CD14-positive monocyte (primary cell): ENCODE measurements at regions not wholly inside any gene's neighbourhood (a gene's known extent, or its start where the extent isn't known, plus 50 kb on each side); places are given as distances from the start of the nearest gene placed in this dataset.

ENCODE experiments used
- DNase-seq, 3 donors: peaks; one replicate each; pipeline ENCODE4 v3.0.0-alpha.2; 2011 to 2022
- H2AFZ ChIP-seq: 2 replicates; pipeline ENCODE4 v1.6.0; 2012; ENCODE audit warnings: mild to moderate bottlenecking, low read depth, low read length, inconsistent platforms; ENCODE audit not compliant: insufficient read depth, poor library complexity, severe bottlenecking
- H3K27ac ChIP-seq, 2 donors: 1 replicate in 1 of 2; 2 replicates in 1 of 2; pipeline ENCODE4 v1.5.1; 2012 to 2013; ENCODE audit warnings: low read length in 2 of 2, control low read depth in 1 of 2, inconsistent platforms in 1 of 2, low read depth in 1 of 2, mild to moderate bottlenecking in 1 of 2
- H3K27me3 ChIP-seq, 2 donors: one replicate each; pipeline versions ENCODE4 v1.6.0 to v1.6.1; 2011 to 2013; ENCODE audit warnings: low read length in 2 of 2; ENCODE audit not compliant: control insufficient read depth in 2 of 2, insufficient read depth in 2 of 2
- H3K36me3 ChIP-seq, 2 donors: replicated peaks in 1 of 2; 1 replicate in 1 of 2; 2 replicates in 1 of 2; pipeline versions ENCODE4 v1.5.1 to v1.6.1; 2012 to 2013; ENCODE audit warnings: low read length in 2 of 2, control low read depth in 1 of 2, inconsistent platforms in 1 of 2, mild to moderate bottlenecking in 1 of 2; ENCODE audit not compliant: insufficient read depth in 2 of 2, control insufficient read depth in 1 of 2
- H3K4me1 ChIP-seq, 2 donors: 1 replicate in 1 of 2; 2 replicates in 1 of 2; pipeline versions ENCODE4 v1.5.1 to v1.6.1; 2012 to 2013; ENCODE audit warnings: low read length in 2 of 2, control low read depth in 1 of 2, inconsistent platforms in 1 of 2, mild to moderate bottlenecking in 1 of 2, moderate library complexity in 1 of 2; ENCODE audit not compliant: insufficient read depth in 2 of 2, control insufficient read depth in 1 of 2
- H3K4me2 ChIP-seq: replicated peaks from 2 replicates; pipeline ENCODE3; 2012; ENCODE audit warnings: low read length, moderate library complexity, mild to moderate bottlenecking; ENCODE audit not compliant: poor library complexity, severe bottlenecking; ENCODE audit errors: extremely low read depth
- H3K4me3 ChIP-seq, 3 experiments: fragments of 200-600 bp in 1 of 3; sonication (generic) in 1 of 3; replicated peaks in 1 of 3; 1 replicate in 2 of 3; 2 replicates in 1 of 3; pipeline ENCODE4 v1.5.1; 2011 to 2013; ENCODE audit warnings: low read length in 3 of 3, mild to moderate bottlenecking in 3 of 3, control low read depth in 2 of 3, low read depth in 2 of 3, inconsistent platforms in 1 of 3, moderate library complexity in 1 of 3
- H3K79me2 ChIP-seq: 2 replicates; pipeline ENCODE4 v1.6.0; 2012; ENCODE audit warnings: mild to moderate bottlenecking, control low read depth, inconsistent platforms, low read length, moderate library complexity; ENCODE audit not compliant: insufficient read depth
- H3K9ac ChIP-seq: 2 replicates; pipeline ENCODE4 v1.6.0; 2017; ENCODE audit warnings: low read length, mild to moderate bottlenecking; ENCODE audit not compliant: insufficient read depth, poor library complexity, severe bottlenecking
- H3K9me3 ChIP-seq, 2 donors: replicated peaks in 1 of 2; 1 replicate in 1 of 2; 2 replicates in 1 of 2; pipeline versions ENCODE4 v1.5.1 to v1.6.1; 2012 to 2013; ENCODE audit warnings: low read length in 2 of 2, control low read depth in 1 of 2; ENCODE audit not compliant: control insufficient read depth in 1 of 2, insufficient read depth in 1 of 2
- H4K20me1 ChIP-seq: 2 replicates; pipeline ENCODE4 v1.6.0; 2012; ENCODE audit warnings: mild to moderate bottlenecking, low read length, control low read depth, moderate library complexity; ENCODE audit not compliant: insufficient read depth
- H3K27ac Mint-ChIP-seq, 7 donors: one replicate each; pipeline ENCODE4 v1.8.0; 2020; ENCODE audit warnings: mild to moderate bottlenecking in 7 of 7, mixed read lengths in 7 of 7, moderate library complexity in 6 of 7, inconsistent platforms in 2 of 7
- H3K27me3 Mint-ChIP-seq, 3 donors: one replicate each; pipeline ENCODE4 v1.8.0; 2021 to 2022; ENCODE audit warnings: low read depth in 3 of 3, mild to moderate bottlenecking in 3 of 3, mixed read lengths in 3 of 3, moderate library complexity in 3 of 3, inconsistent platforms in 1 of 3
- H3K36me3 Mint-ChIP-seq, 2 donors: one replicate each; pipeline ENCODE4 v1.8.0; 2020; ENCODE audit warnings: mixed read lengths in 2 of 2, inconsistent platforms in 1 of 2, mild to moderate bottlenecking in 1 of 2
- H3K4me1 Mint-ChIP-seq: one replicate; pipeline ENCODE4 v1.8.0; 2020; ENCODE audit warnings: mild to moderate bottlenecking, mixed read lengths
- H3K4me3 Mint-ChIP-seq, 2 donors: one replicate each; pipeline ENCODE4 v1.8.0; 2020; ENCODE audit warnings: mild to moderate bottlenecking in 2 of 2, mixed read lengths in 2 of 2, moderate library complexity in 1 of 2
- H3K9me3 Mint-ChIP-seq, 7 donors: one replicate each; pipeline ENCODE4 v1.8.0; 2020 to 2022; ENCODE audit warnings: mixed read lengths in 7 of 7, mild to moderate bottlenecking in 6 of 7, moderate library complexity in 6 of 7, inconsistent platforms in 2 of 7
- CTCF ChIP-seq: fragments of 200-600 bp; IDR thresholded peaks from one replicate; pipeline ENCODE4 v1.8.0; 2022; ENCODE audit warnings: antibody characterized with exemption, mild to moderate bottlenecking
- WGBS: methylation state at CpG from one replicate; pipeline ENCODE4 v1.1.5; 2013; ENCODE audit warnings: missing lambda C conversion rate; ENCODE audit not compliant: insufficient coverage; 5-methylcytosine and 5-hydroxymethylcytosine counted together
- intact Hi-C, 2 donors: fragments of 100-400 bp; cut with micrococcal nuclease; formaldehyde crosslinking; loops; one replicate each; pipeline versions ENCODE4 v1.15.0 to v1.15.1; 2023

- Histone ChIP-seq H3K36me3 (no peaks in the 10 kb centered on the region), H3K4me2 (no peak overlapping the region), H3K9ac (no peak overlapping the region), H3K9me3 (no peaks in the 10 kb centered on the region), H3K27ac (no peak overlapping the region), H3K27me3 (no peaks in the 10 kb centered on the region), H4K20me1 (no peaks in the 10 kb centered on the region), H3K4me3 (no peak overlapping the region), H3K79me2 (no peaks in the 10 kb centered on the region), H2AFZ (no peak overlapping the region), H3K4me1 (no peaks in the 10 kb centered on the region)
- no peak for TF ChIP-seq CTCF
- H3K4me3 Mint-ChIP-seq = no peak overlapping the region
- intact Hi-C loops = no loop called here
- DNase-seq = no peak
- no peaks in the 10 kb centered on the region for H3K36me3 Mint-ChIP-seq
- no peak overlapping the region for H3K27ac Mint-ChIP-seq
- peaks cover 0 to 3% (median 0%) of the 10 kb centered on the region in 7 donors for H3K9me3 Mint-ChIP-seq
- H3K4me1 Mint-ChIP-seq = no peaks in the 10 kb centered on the region
- peaks cover 0 to 1% (median 0%) of the 10 kb centered on the region in 3 donors for H3K27me3 Mint-ChIP-seq
Measured at GRCh38 chr10:55653531-55653930, 707.5 kb downstream of the ZWINT start.

- H3K27me3 ChIP-seq = no peaks in the 10 kb centered on the region
- no peak overlapping the region for H3K4me2 ChIP-seq
- Mint-ChIP-seq H3K27ac (no peak overlapping the region), H3K36me3 (no peaks in the 10 kb centered on the region), H3K9me3 (peaks cover 0 to 1% (median 0%) of the 10 kb centered on the region in 7 donors), H3K27me3 (peaks cover 0 to 1% (median 0%) of the 10 kb centered on the region in 3 donors), H3K4me1 (no peaks in the 10 kb centered on the region), H3K4me3 (no peak overlapping the region)
- H3K36me3 ChIP-seq = no peaks in the 10 kb centered on the region
- no peak overlapping the region for H2AFZ ChIP-seq
- no peaks in the 10 kb centered on the region for H3K79me2 ChIP-seq
- intact Hi-C loops = no loop called here
- H3K27ac ChIP-seq = no peak overlapping the region
- WGBS = no CpG with 5 or more reads among the region's 1 CpG
- no peak for DNase-seq
- H3K9ac ChIP-seq = no peak overlapping the region
- no peak overlapping the region for H3K4me3 ChIP-seq
- no peaks in the 10 kb centered on the region for H3K9me3 ChIP-seq
- TF ChIP-seq CTCF = no peak
- H4K20me1 ChIP-seq = no peaks in the 10 kb centered on the region
- H3K4me1 ChIP-seq = no peaks in the 10 kb centered on the region
Measured at GRCh38 chr10:55641601-55642000, 719.5 kb downstream of the ZWINT start.
